ENCODE measurements at regions not wholly inside any gene's neighbourhood (a gene's known extent, or its start where the extent isn't known, plus 50 kb on each side); places are given as distances from the start of the nearest gene placed in this dataset.

DNA sequence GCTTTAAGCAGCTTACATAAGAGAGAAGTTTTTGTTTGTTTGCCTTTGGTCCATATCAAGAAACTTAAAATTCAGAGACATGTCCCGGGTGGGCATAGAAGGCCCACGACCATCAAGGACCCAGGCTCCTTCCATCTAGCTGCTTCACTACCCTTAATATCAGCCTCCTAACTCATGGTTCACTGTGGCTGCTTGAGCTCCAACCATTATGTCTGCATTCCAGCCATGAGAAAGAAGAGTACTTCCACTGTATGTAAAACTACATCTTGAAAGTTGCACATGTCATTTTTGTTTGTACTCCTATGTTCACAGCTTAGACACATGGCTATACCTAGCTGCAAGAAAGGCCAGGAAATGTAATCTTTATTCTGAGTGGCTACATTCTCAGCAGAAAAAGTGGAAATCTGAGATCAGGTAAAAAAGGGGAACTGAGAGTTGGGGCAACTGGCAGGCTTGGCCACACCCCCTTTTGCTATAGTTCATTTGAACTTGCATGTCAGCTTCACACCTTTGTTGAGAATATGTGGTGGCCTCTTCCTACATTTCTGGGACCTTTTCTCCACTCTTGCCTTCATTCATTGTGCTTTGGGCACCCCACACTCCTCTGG is 81.3 kb upstream of the TP53I11 start:
- no peak overlapping the region for H3K4me2 ChIP-seq (ENCODE audit: insufficient read depth, low read length)
- BruUV-seq (replicated peaks): no TSS peak
- H4K20me1 ChIP-seq (replicated peaks; ENCODE audit: control insufficient read depth, extremely low read depth, insufficient read depth, low read length): no peaks in the 10 kb centered on the region
- CTCF ChIA-PET: interaction anchor here (1.4 kb wide), 1 partner anchor 95 kb away, joined by 4 read pairs; no protein-coding TSS in a partner anchor
- no peak overlapping the region for H2AFZ ChIP-seq (ENCODE audit: low read depth, low read length)
- H3K9me1 ChIP-seq (replicated peaks; ENCODE audit: control insufficient read depth, extremely low read depth, insufficient read depth, low read length): no peaks in the 10 kb centered on the region
- POLR2A ChIA-PET: no interaction called here
- no peak overlapping the region for H3K27ac ChIP-seq (ENCODE audit: insufficient read depth, low read depth, low read length)
- H3K79me2 ChIP-seq (ENCODE audit: control insufficient read depth, insufficient read depth, low read length): no peaks in the 10 kb centered on the region
- H3K9ac ChIP-seq (replicated peaks; ENCODE audit: extremely low read depth, insufficient read depth, low read length): no peak overlapping the region
- TF ChIP-seq, protein P1, sequence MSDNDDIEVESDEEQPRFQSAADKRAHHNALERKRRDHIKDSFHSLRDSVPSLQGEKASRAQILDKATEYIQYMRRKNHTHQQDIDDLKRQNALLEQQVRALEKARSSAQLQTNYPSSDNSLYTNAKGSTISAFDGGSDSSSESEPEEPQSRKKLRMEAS (IDR thresholded peaks at IDR 0.05; ENCODE audit: insufficient read depth, insufficient read length): no peak
- TF ChIP-seq FOS (IDR thresholded peaks at IDR 0.05; ENCODE audit: borderline replicate concordance, insufficient read depth, low read length) (no peak), POLR2A (IDR thresholded peaks at IDR 0.05; ENCODE audit: low read depth, low read length) (no peak), EZH2 (IDR thresholded peaks at IDR 0.05; ENCODE audit: borderline replicate concordance, low read depth, low read length, severe bottlenecking) (no peak), MYC (IDR thresholded peaks at IDR 0.05; ENCODE audit: low read depth, low read length) (no peak), GATA2 (IDR thresholded peaks at IDR 0.05; ENCODE audit: insufficient read depth, insufficient read length, low read depth, low read length) (no peak), POLR2AphosphoS5 (IDR thresholded peaks at IDR 0.05; ENCODE audit: insufficient read depth, low read depth, low read length) (no peak), JUN (IDR thresholded peaks at IDR 0.05; ENCODE audit: borderline replicate concordance, insufficient read depth, insufficient read length, low read depth) (no peak)
- TF ChIP-seq, protein P2, sequence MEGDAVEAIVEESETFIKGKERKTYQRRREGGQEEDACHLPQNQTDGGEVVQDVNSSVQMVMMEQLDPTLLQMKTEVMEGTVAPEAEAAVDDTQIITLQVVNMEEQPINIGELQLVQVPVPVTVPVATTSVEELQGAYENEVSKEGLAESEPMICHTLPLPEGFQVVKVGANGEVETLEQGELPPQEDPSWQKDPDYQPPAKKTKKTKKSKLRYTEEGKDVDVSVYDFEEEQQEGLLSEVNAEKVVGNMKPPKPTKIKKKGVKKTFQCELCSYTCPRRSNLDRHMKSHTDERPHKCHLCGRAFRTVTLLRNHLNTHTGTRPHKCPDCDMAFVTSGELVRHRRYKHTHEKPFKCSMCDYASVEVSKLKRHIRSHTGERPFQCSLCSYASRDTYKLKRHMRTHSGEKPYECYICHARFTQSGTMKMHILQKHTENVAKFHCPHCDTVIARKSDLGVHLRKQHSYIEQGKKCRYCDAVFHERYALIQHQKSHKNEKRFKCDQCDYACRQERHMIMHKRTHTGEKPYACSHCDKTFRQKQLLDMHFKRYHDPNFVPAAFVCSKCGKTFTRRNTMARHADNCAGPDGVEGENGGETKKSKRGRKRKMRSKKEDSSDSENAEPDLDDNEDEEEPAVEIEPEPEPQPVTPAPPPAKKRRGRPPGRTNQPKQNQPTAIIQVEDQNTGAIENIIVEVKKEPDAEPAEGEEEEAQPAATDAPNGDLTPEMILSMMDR (IDR thresholded peaks at IDR 0.05; ENCODE audit: extremely low read depth in 1 of 2, insufficient read depth in 1 of 2, low read depth in 1 of 2, low read length in 2 of 2): no peak
- intact Hi-C loops (cut with micrococcal nuclease) (no loop called here), dilution Hi-C loops (cut with MboI; ENCODE audit: extremely low pct_ligation_motif_present, low sequenced_read_pairs) (no loop called here)
- no peaks in the 10 kb centered on the region for H3K36me3 ChIP-seq (ENCODE audit: control insufficient read depth in 2 of 2, extremely low read depth in 1 of 2, insufficient read depth in 2 of 2, low read length in 2 of 2)
- no peaks in the 10 kb centered on the region for H3K9me3 ChIP-seq (replicated peaks; ENCODE audit: control insufficient read depth, insufficient read depth, low read length)
- DNase-seq (ENCODE audit: low read depth, low spot score): no peak
- H3K27me3 ChIP-seq (ENCODE audit: control insufficient read depth in 2 of 2, insufficient read depth in 2 of 2, low read length in 2 of 2): peaks cover 0 to 4% of the 10 kb centered on the region in 2 experiments
- no peak overlapping the region for H3K4me3 ChIP-seq (replicated peaks in 1 of 3; ENCODE audit: insufficient read depth in 1 of 3, low read depth in 1 of 3, low read length in 3 of 3)
- no peaks in the 10 kb centered on the region for H3K4me1 ChIP-seq (ENCODE audit: control insufficient read depth, extremely low read depth, insufficient read depth, low read length)
- FAIRE-seq: no peak
